Endodermal cell (in vitro differentiated cells): ENCODE measurements at regions not wholly inside any gene's neighbourhood (a gene's known extent, or its start where the extent isn't known, plus 50 kb on each side); places are given as distances from the start of the nearest gene placed in this dataset.

Source experiments
- DNase-seq: peaks from one replicate; pipeline ENCODE4 v3.0.0-alpha.2; 2017
- H3K27ac ChIP-seq: 2 replicates; pipeline ENCODE4 v1.5.1; 2013; ENCODE audit warnings: mild to moderate bottlenecking, low read depth, low read length, moderate library complexity
- H3K27me3 ChIP-seq: 2 replicates; pipeline ENCODE4 v1.6.1; 2013; ENCODE audit warnings: mild to moderate bottlenecking, low read length, moderate library complexity; ENCODE audit not compliant: insufficient read depth, control insufficient read depth, poor library complexity, severe bottlenecking
- H3K36me3 ChIP-seq: 2 replicates; pipeline ENCODE4 v1.7.0; 2013; ENCODE audit warnings: mild to moderate bottlenecking, low read length, moderate library complexity; ENCODE audit not compliant: control insufficient read depth, insufficient read depth
- H3K4me1 ChIP-seq: one replicate; pipeline ENCODE4 v1.7.0; 2013; ENCODE audit warnings: low read length; ENCODE audit not compliant: control insufficient read depth, insufficient read depth
- H3K4me3 ChIP-seq: 2 replicates; pipeline ENCODE4 v1.5.1; 2013; ENCODE audit warnings: mild to moderate bottlenecking, low read length, moderate library complexity
- H3K9ac ChIP-seq: 2 replicates; pipeline ENCODE4 v1.6.1; 2013; ENCODE audit warnings: mild to moderate bottlenecking, low read length, moderate library complexity; ENCODE audit not compliant: poor library complexity, severe bottlenecking; ENCODE audit errors: extremely low read depth
- H3K9me3 ChIP-seq: 2 replicates; pipeline ENCODE4 v1.6.1; 2013; ENCODE audit warnings: mild to moderate bottlenecking, low read length, moderate library complexity; ENCODE audit not compliant: control insufficient read depth
- H3K27ac Mint-ChIP-seq: 2 replicates; pipeline ENCODE4 v1.8.0; 2020; ENCODE audit warnings: mixed read lengths
- H3K27me3 Mint-ChIP-seq: 2 replicates; pipeline ENCODE4 v1.8.0; 2021; ENCODE audit warnings: mild to moderate bottlenecking, mixed read lengths; ENCODE audit not compliant: insufficient read depth
- H3K36me3 Mint-ChIP-seq: 2 replicates; pipeline ENCODE4 v1.8.0; 2020; ENCODE audit warnings: low read depth, mixed read lengths
- H3K4me1 Mint-ChIP-seq: 2 replicates; pipeline ENCODE4 v1.8.0; 2020; ENCODE audit warnings: mixed read lengths
- H3K4me3 Mint-ChIP-seq: 2 replicates; pipeline ENCODE4 v1.8.0; 2020; ENCODE audit warnings: mild to moderate bottlenecking, moderate library complexity, mixed read lengths
- H3K9me3 Mint-ChIP-seq: 2 replicates; pipeline ENCODE4 v1.8.0; 2020; ENCODE audit warnings: mild to moderate bottlenecking, mixed read lengths
- CTCF ChIP-seq: fragments of 200-600 bp; sonication (generic); conservative IDR thresholded peaks from 2 replicates; pipeline ENCODE4 v1.5.0; 2021; ENCODE audit warnings: antibody characterized with exemption, mild to moderate bottlenecking
- whole genome bisulfite sequencing, 2 experiments: methylation state at CpG; one replicate each; pipeline versions ENCODE4 v1.1.5 to v1.1.7; 2013; ENCODE audit warnings: missing lambda C conversion rate in 2 of 2, mixed read lengths in 1 of 2; ENCODE audit not compliant: insufficient coverage in 1 of 2, insufficient read length in 1 of 2; 5-methylcytosine and 5-hydroxymethylcytosine counted together

- Mint-ChIP-seq H3K27ac (no peak overlapping the region), H3K27me3 (no peaks in the 10 kb centered on the region), H3K4me1 (no peaks in the 10 kb centered on the region), H3K4me3 (no peak overlapping the region), H3K9me3 (peaks cover 4% of the 10 kb centered on the region), H3K36me3 (no peaks in the 10 kb centered on the region)
- Histone ChIP-seq H3K9ac (no peak overlapping the region), H3K9me3 (no peaks in the 10 kb centered on the region), H3K4me1 (no peaks in the 10 kb centered on the region), H3K27ac (no peak overlapping the region), H3K4me3 (no peak overlapping the region), H3K27me3 (no peaks in the 10 kb centered on the region), H3K36me3 (no peaks in the 10 kb centered on the region)
- no peak for TF ChIP-seq CTCF
- DNase-seq, result no peak
These were observed 200.2 kb upstream of the DPH6 start for GRCh38 chr15:35746121-35746520.

GRCh38 chr15:35748105-35748504 is 202.1 kb upstream of the DPH6 start:
- TF ChIP-seq CTCF, result no peak
- H3K36me3 Mint-ChIP-seq, result no peaks in the 10 kb centered on the region
- H3K27ac Mint-ChIP-seq, result no peak overlapping the region
- peaks cover under 1% of the 10 kb centered on the region for H3K9me3 Mint-ChIP-seq
- no peaks in the 10 kb centered on the region for H3K36me3 ChIP-seq
- no peak overlapping the region for H3K4me3 Mint-ChIP-seq
- H3K27me3 Mint-ChIP-seq, result no peaks in the 10 kb centered on the region
- H3K27me3 ChIP-seq, result no peaks in the 10 kb centered on the region
- no peaks in the 10 kb centered on the region for H3K9me3 ChIP-seq
- no peaks in the 10 kb centered on the region for H3K4me1 ChIP-seq
- no peak overlapping the region for H3K9ac ChIP-seq
- no peaks in the 10 kb centered on the region for H3K4me1 Mint-ChIP-seq
- no peak overlapping the region for H3K27ac ChIP-seq
- 92% methylated on average over 5 of the region's 5 CpGs; no CpG with 5 or more reads in 1 of the 2 experiments for WGBS, 2 experiments
- no peak for DNase-seq
- H3K4me3 ChIP-seq, result no peak overlapping the region

GRCh38 chr15:35750051-35750450 is 204.1 kb upstream of the DPH6 start:
- H3K9me3 Mint-ChIP-seq, result no peaks in the 10 kb centered on the region
- H3K4me1 Mint-ChIP-seq, result no peaks in the 10 kb centered on the region
- H3K27ac Mint-ChIP-seq, result no peak overlapping the region
- H3K9me3 ChIP-seq, result no peaks in the 10 kb centered on the region
- H3K36me3 Mint-ChIP-seq, result no peaks in the 10 kb centered on the region
- no peaks in the 10 kb centered on the region for H3K27me3 ChIP-seq
- H3K4me1 ChIP-seq, result no peaks in the 10 kb centered on the region
- no peak overlapping the region for H3K4me3 Mint-ChIP-seq
- no peak overlapping the region for H3K27ac ChIP-seq
- H3K4me3 ChIP-seq, result no peak overlapping the region
- no peaks in the 10 kb centered on the region for H3K27me3 Mint-ChIP-seq
- DNase-seq, result no peak
- no peaks in the 10 kb centered on the region for H3K36me3 ChIP-seq
- TF ChIP-seq CTCF, result no peak
- H3K9ac ChIP-seq, result no peak overlapping the region
